Endothelial cell (in vitro differentiated cells): ENCODE measurements at regions not wholly inside any gene's neighbourhood (a gene's known extent, or its start where the extent isn't known, plus 50 kb on each side); places are given as distances from the start of the nearest gene placed in this dataset.

Experiments used
- DNase-seq: peaks from one replicate; pipeline ENCODE4 v3.0.0; 2021; ENCODE audit warnings: low spot score
- H3K27ac Mint-ChIP-seq: one replicate; pipeline ENCODE4 v1.8.0; 2021; ENCODE audit warnings: mixed read lengths, inconsistent platforms; ENCODE audit not compliant: unreplicated experiment
- H3K27me3 Mint-ChIP-seq: one replicate; pipeline ENCODE4 v1.8.0; 2021; ENCODE audit warnings: mild to moderate bottlenecking, moderate library complexity, mixed read lengths, inconsistent platforms; ENCODE audit not compliant: unreplicated experiment
- H3K36me3 Mint-ChIP-seq: one replicate; pipeline ENCODE4 v1.8.0; 2021; ENCODE audit warnings: mild to moderate bottlenecking, low read depth, mixed read lengths, inconsistent platforms; ENCODE audit not compliant: unreplicated experiment
- H3K4me1 Mint-ChIP-seq: one replicate; pipeline ENCODE4 v1.8.0; 2021; ENCODE audit warnings: mild to moderate bottlenecking, mixed read lengths, inconsistent platforms; ENCODE audit not compliant: unreplicated experiment
- H3K4me3 Mint-ChIP-seq: one replicate; pipeline ENCODE4 v1.8.0; 2021; ENCODE audit warnings: mild to moderate bottlenecking, mixed read lengths, inconsistent platforms; ENCODE audit not compliant: unreplicated experiment
- H3K9me3 Mint-ChIP-seq: one replicate; pipeline ENCODE4 v1.8.0; 2021; ENCODE audit warnings: mixed read lengths, inconsistent platforms; ENCODE audit not compliant: unreplicated experiment
- TF ChIP-seq, protein P1 (sequence below): fragments of 200-600 bp; sonication (generic); IDR thresholded peaks from one replicate; pipeline ENCODE4 v1.5.0; 2021; ENCODE audit warnings: antibody characterized with exemption; ENCODE audit not compliant: unreplicated experiment

DNA sequence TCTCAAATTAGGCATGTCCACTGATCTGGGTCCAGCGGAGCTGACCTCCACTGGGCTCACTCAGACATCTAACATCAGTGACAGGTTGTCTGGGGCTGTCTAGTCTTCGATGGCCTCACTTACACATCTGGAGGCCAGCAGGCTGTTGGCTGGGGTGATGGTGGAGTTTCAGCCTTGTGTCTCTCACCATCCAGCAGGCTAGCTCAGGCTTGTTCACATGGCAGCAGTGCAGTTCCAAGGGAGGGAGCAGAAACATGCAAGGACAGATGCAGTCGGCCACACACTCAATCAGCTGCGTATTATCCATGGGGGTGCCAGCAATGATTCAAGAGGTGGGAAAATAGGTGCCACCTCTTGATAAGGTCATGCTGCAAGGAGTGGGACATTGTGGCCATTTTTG, 292.5 kb downstream of the SHQ1 start:
- peaks cover under 1% of the 10 kb centered on the region for H3K4me1 Mint-ChIP-seq
- no peak overlapping the region for H3K4me3 Mint-ChIP-seq
- peaks cover 8% of the 10 kb centered on the region for H3K36me3 Mint-ChIP-seq
- peaks cover 3% of the 10 kb centered on the region for H3K27me3 Mint-ChIP-seq
- TF ChIP-seq, protein P1, sequence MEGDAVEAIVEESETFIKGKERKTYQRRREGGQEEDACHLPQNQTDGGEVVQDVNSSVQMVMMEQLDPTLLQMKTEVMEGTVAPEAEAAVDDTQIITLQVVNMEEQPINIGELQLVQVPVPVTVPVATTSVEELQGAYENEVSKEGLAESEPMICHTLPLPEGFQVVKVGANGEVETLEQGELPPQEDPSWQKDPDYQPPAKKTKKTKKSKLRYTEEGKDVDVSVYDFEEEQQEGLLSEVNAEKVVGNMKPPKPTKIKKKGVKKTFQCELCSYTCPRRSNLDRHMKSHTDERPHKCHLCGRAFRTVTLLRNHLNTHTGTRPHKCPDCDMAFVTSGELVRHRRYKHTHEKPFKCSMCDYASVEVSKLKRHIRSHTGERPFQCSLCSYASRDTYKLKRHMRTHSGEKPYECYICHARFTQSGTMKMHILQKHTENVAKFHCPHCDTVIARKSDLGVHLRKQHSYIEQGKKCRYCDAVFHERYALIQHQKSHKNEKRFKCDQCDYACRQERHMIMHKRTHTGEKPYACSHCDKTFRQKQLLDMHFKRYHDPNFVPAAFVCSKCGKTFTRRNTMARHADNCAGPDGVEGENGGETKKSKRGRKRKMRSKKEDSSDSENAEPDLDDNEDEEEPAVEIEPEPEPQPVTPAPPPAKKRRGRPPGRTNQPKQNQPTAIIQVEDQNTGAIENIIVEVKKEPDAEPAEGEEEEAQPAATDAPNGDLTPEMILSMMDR, result no peak
- H3K9me3 Mint-ChIP-seq, result peaks cover 4% of the 10 kb centered on the region
- no peak for DNase-seq
- H3K27ac Mint-ChIP-seq, result no peak overlapping the region

GRCh38 chr3:72554689-72555088, 293.6 kb downstream of the SHQ1 start:
- no peak overlapping the region for H3K4me3 Mint-ChIP-seq
- H3K27me3 Mint-ChIP-seq, result peaks cover 3% of the 10 kb centered on the region
- DNase-seq, result no peak
- peaks cover 4% of the 10 kb centered on the region for H3K9me3 Mint-ChIP-seq
- H3K4me1 Mint-ChIP-seq, result peaks cover 9% of the 10 kb centered on the region
- TF ChIP-seq, protein P1, result no peak
- H3K27ac Mint-ChIP-seq, result no peak overlapping the region
- H3K36me3 Mint-ChIP-seq, result peaks cover 8% of the 10 kb centered on the region

DNA sequence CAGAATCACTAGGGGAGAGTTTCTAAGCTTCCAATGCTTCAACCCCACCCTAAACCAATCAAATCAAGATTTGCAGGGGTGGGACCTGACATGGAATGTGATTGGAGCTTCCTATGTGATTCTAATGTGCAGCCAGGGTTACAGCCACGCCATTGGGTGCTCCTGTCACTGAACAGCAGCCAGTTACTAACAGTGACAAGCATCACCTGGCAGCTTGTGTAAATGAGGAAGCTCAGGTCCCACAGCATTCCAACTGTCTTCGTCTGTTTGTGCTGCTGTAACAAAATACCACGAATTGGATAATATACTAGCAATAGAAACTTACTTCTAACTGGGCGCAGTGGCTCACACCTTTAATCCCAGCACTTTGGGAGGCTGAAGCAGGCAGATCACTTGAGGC, 294.9 kb downstream of the SHQ1 start:
- DNase-seq, result no peak
- no peak overlapping the region for H3K27ac Mint-ChIP-seq
- peaks cover 22% of the 10 kb centered on the region for H3K4me1 Mint-ChIP-seq
- peaks cover 4% of the 10 kb centered on the region for H3K9me3 Mint-ChIP-seq
- H3K36me3 Mint-ChIP-seq, result peaks cover 8% of the 10 kb centered on the region
- H3K4me3 Mint-ChIP-seq, result no peak overlapping the region
- H3K27me3 Mint-ChIP-seq, result peaks cover 3% of the 10 kb centered on the region
- TF ChIP-seq, protein P1, result no peak

GRCh38 chr3:72550582-72551262, 297.5 kb downstream of the SHQ1 start:
- peaks cover 24% of the 10 kb centered on the region for H3K4me1 Mint-ChIP-seq
- H3K36me3 Mint-ChIP-seq, result no peaks in the 10 kb centered on the region
- H3K27ac Mint-ChIP-seq, result no peak overlapping the region
- DNase-seq, result no peak
- H3K9me3 Mint-ChIP-seq, result no peaks in the 10 kb centered on the region
- no peaks in the 10 kb centered on the region for H3K27me3 Mint-ChIP-seq
- TF ChIP-seq, protein P1, result no peak
- H3K4me3 Mint-ChIP-seq, result no peak overlapping the region

GRCh38 chr3:72549761-72550581, 298.3 kb downstream of the SHQ1 start:
- TF ChIP-seq, protein P1, result no peak
- Mint-ChIP-seq H3K4me3 (no peak overlapping the region), H3K27ac (no peak overlapping the region), H3K27me3 (no peaks in the 10 kb centered on the region), H3K4me1 (peaks cover 24% of the 10 kb centered on the region), H3K9me3 (no peaks in the 10 kb centered on the region), H3K36me3 (no peaks in the 10 kb centered on the region)
- DNase-seq, result no peak
